IMR-90 (cell line): ENCODE measurements at regions not wholly inside any gene's neighbourhood (a gene's known extent, or its start where the extent isn't known, plus 50 kb on each side); places are given as distances from the start of the nearest gene placed in this dataset.

Experiments
- ATAC-seq: fragments of 200-7000 bp; cut with Tn5 transposase; 2 replicates; pipeline ENCODE4 v1.9.1; 2020; ENCODE audit warnings: low read depth, mild to moderate bottlenecking, moderate library complexity
- BruUV-seq: library from RNA; stranded (reverse); fragments of 400-500 nt; replicated peaks from 2 replicates; lab custom pipeline; 2021; lab: Mats Ljungman, UMichigan
- CTCF ChIA-PET: fragments of 300-600 bp; formaldehyde crosslinking; extraction: SDS; loops from one replicate; lab custom pipeline; 2021; ENCODE audit warnings: antibody characterized with exemption; lab: Yijun Ruan, JAX
- POLR2A ChIA-PET: fragments of 300-600 bp; sonication (Branson Sonifier 250); formaldehyde crosslinking; loops from one replicate; lab custom pipeline; 2022; ENCODE audit warnings: antibody characterized with exemption; ENCODE audit not compliant: unreplicated experiment; lab: Charles Lee
- DNase-seq: peaks from one replicate; pipeline ENCODE4 v3.0.0; 2013
- H2AFZ ChIP-seq: replicated peaks from 2 replicates; pipeline ENCODE3; 2013; ENCODE audit warnings: low read length, mild to moderate bottlenecking; ENCODE audit not compliant: poor library complexity
- H2AK5ac ChIP-seq: 2 replicates; pipeline ENCODE4 v1.6.1; 2013; ENCODE audit warnings: low read depth, low read length, inconsistent platforms
- H2AK9ac ChIP-seq: replicated peaks from 2 replicates; pipeline ENCODE3; 2013; ENCODE audit warnings: mild to moderate bottlenecking, low read depth, low read length, moderate library complexity; ENCODE audit not compliant: poor library complexity
- H2BK120ac ChIP-seq: 2 replicates; pipeline ENCODE4 v1.6.1; 2013; ENCODE audit warnings: low read depth, low read length, inconsistent platforms
- H2BK15ac ChIP-seq: 3 replicates; pipeline ENCODE4 v1.6.1; 2013; ENCODE audit warnings: low read depth, low read length, inconsistent platforms
- H2BK20ac ChIP-seq: 2 replicates; pipeline ENCODE4 v1.6.1; 2013; ENCODE audit warnings: low read depth, mild to moderate bottlenecking, inconsistent platforms, low read length, moderate library complexity
- H2BK5ac ChIP-seq: 2 replicates; pipeline ENCODE4 v1.6.1; 2013; ENCODE audit warnings: mild to moderate bottlenecking, low read depth, low read length, inconsistent platforms; ENCODE audit not compliant: poor library complexity, severe bottlenecking
- H3K14ac ChIP-seq: replicated peaks from 2 replicates; pipeline ENCODE4 v1.6.1; 2013; ENCODE audit warnings: low read depth, low read length, inconsistent platforms
- H3K18ac ChIP-seq: 2 replicates; pipeline ENCODE4 v1.6.1; 2013; ENCODE audit warnings: low read depth, low read length, control low read depth
- H3K23ac ChIP-seq: 2 replicates; pipeline ENCODE4 v1.6.1; 2013; ENCODE audit warnings: low read depth, low read length, inconsistent platforms
- H3K27ac ChIP-seq: 2 replicates; pipeline ENCODE4 v1.5.1; 2013; ENCODE audit warnings: mild to moderate bottlenecking, control low read depth, low read length; ENCODE audit not compliant: insufficient read depth
- H3K27me3 ChIP-seq: 2 replicates; pipeline ENCODE4 v1.6.1; 2013; ENCODE audit warnings: low read length; ENCODE audit not compliant: control insufficient read depth, insufficient read depth
- H3K36me3 ChIP-seq: 2 replicates; pipeline ENCODE4 v1.6.1; 2013; ENCODE audit warnings: low read length, mixed read lengths; ENCODE audit not compliant: control insufficient read depth, insufficient read depth
- H3K4ac ChIP-seq: 2 replicates; pipeline ENCODE4 v1.6.1; 2013; ENCODE audit warnings: low read depth, low read length, inconsistent platforms
- H3K4me1 ChIP-seq: 2 replicates; pipeline ENCODE4 v1.6.1; 2013; ENCODE audit warnings: low read length, mixed read lengths; ENCODE audit not compliant: control insufficient read depth, insufficient read depth
- H3K4me2 ChIP-seq: 2 replicates; pipeline ENCODE4 v1.6.1; 2013; ENCODE audit warnings: low read depth, mild to moderate bottlenecking, control low read depth, low read length, moderate library complexity
- H3K4me3 ChIP-seq: 2 replicates; pipeline ENCODE4 v1.5.1; 2013; ENCODE audit warnings: low read depth, mild to moderate bottlenecking, control low read depth, low read length, moderate library complexity; ENCODE audit not compliant: insufficient read depth
- H3K56ac ChIP-seq: 2 replicates; pipeline ENCODE4 v1.6.1; 2013; ENCODE audit warnings: low read length, inconsistent platforms; ENCODE audit not compliant: insufficient read depth; ENCODE audit errors: extremely low read depth
- H3K79me1 ChIP-seq, 2 experiments: 2 replicates each; pipeline ENCODE4 v1.6.1; 2013; ENCODE audit warnings: low read length in 2 of 2, inconsistent platforms in 1 of 2, low read depth in 1 of 2
- H3K9ac ChIP-seq: 2 replicates; pipeline ENCODE4 v1.6.1; 2013; ENCODE audit warnings: low read depth, low read length, control low read depth
- H3K9me1 ChIP-seq: 2 replicates; pipeline ENCODE4 v1.6.1; 2013; ENCODE audit warnings: low read length, inconsistent platforms; ENCODE audit not compliant: insufficient read depth
- H3K9me3 ChIP-seq: 2 replicates; pipeline ENCODE4 v1.6.1; 2013; ENCODE audit warnings: low read length; ENCODE audit not compliant: control insufficient read depth, insufficient read depth
- H4K20me1 ChIP-seq: 2 replicates; pipeline ENCODE4 v1.6.1; 2013; ENCODE audit warnings: low read length, inconsistent platforms; ENCODE audit not compliant: insufficient read depth
- H4K5ac ChIP-seq: 2 replicates; pipeline ENCODE4 v1.6.1; 2013; ENCODE audit warnings: mild to moderate bottlenecking, low read depth, low read length, control low read depth
- H4K8ac ChIP-seq, 2 experiments: 2 replicates each; pipeline ENCODE4 v1.6.1; 2013; ENCODE audit warnings: low read depth in 2 of 2, low read length in 2 of 2, control low read depth in 1 of 2, inconsistent platforms in 1 of 2
- H4K91ac ChIP-seq: 2 replicates; pipeline ENCODE4 v1.6.1; 2013; ENCODE audit warnings: low read depth, low read length, inconsistent platforms; ENCODE audit not compliant: insufficient read depth
- BHLHE40 ChIP-seq: fragments of 150-350 bp; IDR thresholded peaks from 2 replicates; pipeline ENCODE4 v1.6.1; 2016; ENCODE audit warnings: mild to moderate bottlenecking, low read depth, low read length
- CEBPB ChIP-seq: IDR thresholded peaks from 2 replicates; pipeline ENCODE4 v1.6.1; 2012; ENCODE audit warnings: low read depth, low read length, improper control_type of control experiment
- CHD1 ChIP-seq: IDR thresholded peaks from 2 replicates; pipeline ENCODE4 v1.6.1; 2012; ENCODE audit warnings: low read depth, low read length, improper control_type of control experiment
- ELK1 ChIP-seq: fragments of 150-350 bp; IDR thresholded peaks from 2 replicates; pipeline ENCODE4 v1.6.1; 2016; ENCODE audit warnings: low read depth, mild to moderate bottlenecking, low read length, moderate library complexity, borderline replicate concordance
- FOS ChIP-seq: fragments of 150-350 bp; IDR thresholded peaks from 2 replicates; pipeline ENCODE4 v1.6.1; 2016; ENCODE audit warnings: low read depth, low read length
- MAZ ChIP-seq: IDR thresholded peaks from 2 replicates; pipeline ENCODE4 v1.6.1; 2012; ENCODE audit warnings: low read depth, mild to moderate bottlenecking, low read length, improper control_type of control experiment, moderate library complexity, borderline replicate concordance
- POLR2A ChIP-seq: IDR thresholded peaks from 2 replicates; pipeline ENCODE4 v1.6.1; 2012; ENCODE audit warnings: mild to moderate bottlenecking, low read depth, low read length
- RAD21 ChIP-seq: IDR thresholded peaks from 2 replicates; pipeline ENCODE4 v1.6.1; 2012; ENCODE audit warnings: low read length, improper control_type of control experiment
- RCOR1 ChIP-seq: IDR thresholded peaks from 2 replicates; pipeline ENCODE4 v1.6.1; 2012; ENCODE audit warnings: mild to moderate bottlenecking, low read length, improper control_type of control experiment; ENCODE audit not compliant: insufficient replicate concordance
- RFX5 ChIP-seq: IDR thresholded peaks from 2 replicates; pipeline ENCODE4 v1.8.0; 2012; ENCODE audit warnings: low read depth, mild to moderate bottlenecking, low read length, moderate library complexity
- SMC3 ChIP-seq: fragments of 150-350 bp; IDR thresholded peaks from 2 replicates; pipeline ENCODE4 v1.6.1; 2016; ENCODE audit warnings: low read depth, mild to moderate bottlenecking, antibody characterized with exemption, low read length, moderate library complexity
- WGBS, 2 experiments: methylation state at CpG; one replicate each; pipeline versions ENCODE4 v1.1.5 to v1.1.7; 2013; ENCODE audit warnings: missing lambda C conversion rate in 2 of 2; ENCODE audit not compliant: insufficient read length in 1 of 2; ENCODE audit errors: extremely low coverage in 2 of 2; 5-methylcytosine and 5-hydroxymethylcytosine counted together
- dilution Hi-C: fragments of 300-500 bp; cut with HindIII; formaldehyde crosslinking; loops from one replicate; pipeline ENCODE4 v1.14.3; 2018; ENCODE audit warnings: low sequenced_read_pairs; ENCODE audit not compliant: unreplicated experiment
- in situ Hi-C: fragments of 300-500 bp; cut with MboI; formaldehyde crosslinking; loops from 3 replicates; pipeline ENCODE4 v1.14.3; 2019; ENCODE audit warnings: low sequenced_read_pairs, inconsistent platforms, mixed read lengths
- intact Hi-C: fragments of 100-400 bp; cut with micrococcal nuclease; formaldehyde crosslinking; loops from 2 replicates; pipeline ENCODE4 v1.10.0; 2022
- TF ChIP-seq, protein P1 (sequence below): fragments of 150-350 bp; IDR thresholded peaks from 2 replicates; pipeline ENCODE4 v1.6.1; 2017; ENCODE audit warnings: mild to moderate bottlenecking, antibody characterized with exemption, low read length, low read depth

- no peak overlapping the region for H3K23ac ChIP-seq
- no peaks in the 10 kb centered on the region for H3K9me3 ChIP-seq
- H4K5ac ChIP-seq, result no peak overlapping the region
- H2BK120ac ChIP-seq, result peak overlapping the region; percentile 76
- POLR2A ChIA-PET, result interaction anchor here (0.6 kb wide), 1 partner anchor 233 kb away, joined by 5 read pairs; no protein-coding TSS in a partner anchor
- H2AFZ ChIP-seq, result no peak overlapping the region
- peak overlapping the region; percentile 39 for H4K91ac ChIP-seq
- in situ Hi-C loops (loop anchor here (10.0 to 25.0 kb wide), 2 partner anchors 232 to 360 kb away; no protein-coding TSS in a partner anchor), dilution Hi-C loops (no loop called here), intact Hi-C loops (loop anchor here (2.0 to 10.0 kb wide), 8 partner anchors 174 to 1050 kb away; no protein-coding TSS in a partner anchor)
- peak overlapping the region; percentile 64 for H3K4ac ChIP-seq
- H3K56ac ChIP-seq, result no peak overlapping the region
- H2AK9ac ChIP-seq, result no peak overlapping the region
- H2BK15ac ChIP-seq, result 0 out of 3 replicates have a peak overlapping the region, but pooled peaks have one; percentile 32
- BruUV-seq, result no TSS peak
- 0 out of 2 replicates have a peak overlapping the region, but pooled peaks have one; percentile 6 for H3K14ac ChIP-seq
- no peaks in the 10 kb centered on the region for H3K9me1 ChIP-seq
- H3K4me1 ChIP-seq, result no peaks in the 10 kb centered on the region
- H2BK5ac ChIP-seq, result no peak overlapping the region
- H2AK5ac ChIP-seq, result 0 out of 2 replicates have a peak overlapping the region, but pooled peaks have one; percentile 33
- ATAC-seq (peak; percentile 69), DNase-seq (peak; percentile 81)
- CTCF ChIA-PET, result interaction anchor here (0.6 to 2.1 kb wide), 10 partner anchors 9 to 632 kb away, joined by 3 to 7 read pairs (median 3); no protein-coding TSS in a partner anchor
- no CpG with 5 or more reads among the region's 9 CpGs for WGBS, 2 experiments
- H2BK20ac ChIP-seq, result peak overlapping the region; percentile 26; the same call in 1 of the 2 replicates
- H3K27me3 ChIP-seq, result no peaks in the 10 kb centered on the region
- no peak overlapping the region for H3K4me2 ChIP-seq
- no peak overlapping the region for H3K4me3 ChIP-seq
- H3K36me3 ChIP-seq, result no peaks in the 10 kb centered on the region
- no peak overlapping the region; the same call in 1 of the 2 replicates for H3K18ac ChIP-seq
- H3K79me1 ChIP-seq, result no peaks in the 10 kb centered on the region
- no peak overlapping the region for H3K9ac ChIP-seq
- no peak overlapping the region for H3K27ac ChIP-seq
- no peaks in the 10 kb centered on the region for H4K20me1 ChIP-seq
- peak overlapping the region in 1 of 2 experiments; percentile 29; a peak in 1 of 4 replicates for H4K8ac ChIP-seq
- TF ChIP-seq, protein P1, sequence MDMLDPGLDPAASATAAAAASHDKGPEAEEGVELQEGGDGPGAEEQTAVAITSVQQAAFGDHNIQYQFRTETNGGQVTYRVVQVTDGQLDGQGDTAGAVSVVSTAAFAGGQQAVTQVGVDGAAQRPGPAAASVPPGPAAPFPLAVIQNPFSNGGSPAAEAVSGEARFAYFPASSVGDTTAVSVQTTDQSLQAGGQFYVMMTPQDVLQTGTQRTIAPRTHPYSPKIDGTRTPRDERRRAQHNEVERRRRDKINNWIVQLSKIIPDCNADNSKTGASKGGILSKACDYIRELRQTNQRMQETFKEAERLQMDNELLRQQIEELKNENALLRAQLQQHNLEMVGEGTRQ, result no peak
- TF ChIP-seq RAD21, result peak; percentile 81
- TF ChIP-seq CEBPB, result no peak
- no peak for TF ChIP-seq RFX5
- TF ChIP-seq RCOR1, result no peak
- no peak for TF ChIP-seq ELK1
- peak; percentile 70; the same call in 1 of the 2 replicates for TF ChIP-seq BHLHE40
- TF ChIP-seq CHD1, result no peak
- TF ChIP-seq MAZ, result no peak
- TF ChIP-seq POLR2A, result no peak
- no peak for TF ChIP-seq FOS
- TF ChIP-seq SMC3, result peak; percentile 73
Measured at GRCh38 chr2:67476809-67477790, 80.0 kb downstream of the ETAA1 start.
